SJCRH30 (cell line): ENCODE measurements at regions not wholly inside any gene's neighbourhood (a gene's known extent, or its start where the extent isn't known, plus 50 kb on each side); places are given as distances from the start of the nearest gene placed in this dataset.
"Not testable (repeated sequence)": the region's sequence is repeated elsewhere in the genome, so short reads cannot be mapped to it uniquely, and the experiment has no call there.

ENCODE experiments used
- DNase-seq, 2 experiments: peaks; one replicate each; pipeline ENCODE4 v3.0.0-alpha.2; 2015 to 2020
- H3K27ac ChIP-seq: fragments of 250-450 bp; sonication (Bioruptor Pico); 2 replicates; pipeline ENCODE4 v1.5.1; 2020; ENCODE audit warnings: mild to moderate bottlenecking, moderate library complexity
- H3K27me3 ChIP-seq: fragments of 250-450 bp; sonication (Bioruptor Pico); 2 replicates; pipeline ENCODE4 v1.5.1; 2020; ENCODE audit warnings: mild to moderate bottlenecking, moderate library complexity
- H3K36me3 ChIP-seq: fragments of 250-450 bp; sonication (Bioruptor Pico); 2 replicates; pipeline ENCODE4 v1.5.1; 2020; ENCODE audit warnings: mild to moderate bottlenecking, moderate library complexity
- H3K4me1 ChIP-seq: fragments of 250-450 bp; sonication (Bioruptor Pico); 2 replicates; pipeline ENCODE4 v1.5.1; 2020; ENCODE audit warnings: mild to moderate bottlenecking, moderate library complexity
- H3K4me3 ChIP-seq: fragments of 250-450 bp; sonication (Bioruptor Pico); 2 replicates; pipeline ENCODE4 v1.5.1; 2020; ENCODE audit warnings: mild to moderate bottlenecking, moderate library complexity
- H3K9me3 ChIP-seq: fragments of 250-450 bp; sonication (Bioruptor Pico); replicated peaks from 2 replicates; pipeline ENCODE4 v1.5.1; 2020; ENCODE audit warnings: mild to moderate bottlenecking, moderate library complexity

DNA sequence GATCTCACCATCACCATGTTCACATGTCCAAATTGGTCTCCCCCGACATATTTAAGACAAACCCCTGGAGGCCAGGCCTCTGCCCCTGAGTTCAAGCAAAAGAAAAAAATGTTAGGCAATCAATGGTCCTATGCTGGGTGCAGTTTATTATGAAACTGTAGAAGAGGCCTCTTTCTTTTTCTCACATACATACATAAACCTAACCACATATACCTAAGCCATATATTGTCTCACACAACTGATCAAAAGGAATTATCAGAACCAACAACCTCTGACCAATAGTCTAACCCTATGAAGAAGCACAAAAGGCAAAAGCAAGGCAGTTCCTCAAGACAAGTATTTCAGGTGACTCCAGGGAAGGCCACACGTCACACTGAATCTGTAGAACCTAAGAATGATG lies 49.9 kb downstream of the ILRUN start:
- DNase-seq: no peak
- H3K27ac ChIP-seq: 0 out of 2 replicates have a peak overlapping the region, but pooled peaks have one; percentile 79
- H3K9me3 ChIP-seq: no peaks in the 10 kb centered on the region

DNA sequence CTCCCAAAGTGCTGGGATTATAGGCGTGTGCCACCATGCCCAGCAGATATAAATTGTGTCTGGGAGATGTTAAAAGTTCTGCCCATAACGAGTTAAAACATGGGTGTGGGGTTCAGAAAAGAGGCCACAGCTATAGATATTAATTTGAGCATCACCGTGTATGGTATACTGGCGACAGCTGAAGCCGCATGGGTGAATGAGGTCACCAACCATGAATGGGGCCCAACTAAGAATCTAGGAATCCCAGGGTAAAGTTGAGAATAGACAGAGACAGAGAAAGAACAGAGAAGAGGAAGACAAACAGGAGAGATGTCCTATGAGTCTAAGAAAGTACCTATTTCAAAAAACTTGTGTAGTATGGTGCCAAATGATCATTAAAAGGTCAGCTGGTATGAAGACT lies 50.9 kb downstream of the ILRUN start:
- DNase-seq: peak; percentile 69 to 82
- Histone ChIP-seq H3K4me1 (peaks cover 25% of the 10 kb centered on the region), H3K4me3 (no peak overlapping the region), H3K9me3 (no peaks in the 10 kb centered on the region), H3K27ac (peak overlapping the region; percentile 79), H3K27me3 (no peaks in the 10 kb centered on the region), H3K36me3 (peaks cover 6% of the 10 kb centered on the region)

More for the DNA sequence above, 49.9 kb downstream of the ILRUN start:
- no peak overlapping the region for H3K4me3 ChIP-seq
- H3K36me3 ChIP-seq: peaks cover 6% of the 10 kb centered on the region
- H3K27me3 ChIP-seq: no peaks in the 10 kb centered on the region
- peaks cover 25% of the 10 kb centered on the region for H3K4me1 ChIP-seq

DNA sequence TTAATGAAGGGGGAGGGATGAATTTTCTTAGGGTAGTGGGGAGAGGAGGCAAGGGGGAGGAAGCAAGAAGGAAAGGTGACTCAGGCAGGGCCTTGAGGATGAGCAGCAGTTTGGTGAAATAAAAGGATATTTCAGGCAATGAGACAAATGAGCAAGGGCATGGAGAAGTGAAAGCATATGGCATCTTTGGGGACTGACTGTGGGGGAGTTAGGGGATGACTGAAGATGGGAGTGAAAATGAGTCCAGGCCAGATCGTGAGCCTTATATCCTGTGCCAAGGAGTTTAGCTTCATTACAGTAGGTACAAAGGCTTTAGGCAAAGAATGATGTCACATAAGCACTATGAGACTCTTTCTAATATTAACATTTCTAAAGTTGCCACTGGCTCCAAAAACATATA lies 51.9 kb downstream of the ILRUN start:
- H3K36me3 ChIP-seq: peaks cover 6% of the 10 kb centered on the region
- no peak overlapping the region for H3K4me3 ChIP-seq
- DNase-seq: no peak
- H3K27me3 ChIP-seq: no peaks in the 10 kb centered on the region
- peak overlapping the region; percentile 79 for H3K27ac ChIP-seq
- H3K4me1 ChIP-seq: peaks cover 25% of the 10 kb centered on the region
- no peaks in the 10 kb centered on the region for H3K9me3 ChIP-seq

DNA sequence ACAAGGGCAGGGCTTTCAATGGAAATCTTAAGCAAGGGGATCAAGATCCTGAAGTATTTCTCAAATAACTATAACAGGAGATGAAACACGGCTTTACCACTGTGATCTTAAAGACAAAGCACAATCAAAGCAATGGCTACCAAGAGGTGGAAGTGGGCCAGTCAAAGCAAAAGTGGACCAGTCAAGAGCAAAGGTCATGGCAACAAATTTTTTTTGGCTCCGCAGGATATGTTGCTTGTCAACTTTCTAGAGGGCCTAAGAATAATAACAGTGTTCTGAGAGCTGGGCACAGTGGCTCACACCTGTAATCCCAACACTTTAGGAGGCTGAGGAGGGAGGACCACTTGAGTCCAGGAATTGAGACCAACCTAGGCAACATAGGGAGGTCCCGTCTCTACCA lies 54.1 kb downstream of the ILRUN start:
- no peak overlapping the region for H3K27ac ChIP-seq
- peaks cover 6% of the 10 kb centered on the region for H3K36me3 ChIP-seq
- no peaks in the 10 kb centered on the region for H3K9me3 ChIP-seq
- no peaks in the 10 kb centered on the region for H3K27me3 ChIP-seq
- no peak overlapping the region for H3K4me3 ChIP-seq
- DNase-seq: no peak
- peaks cover 25% of the 10 kb centered on the region for H3K4me1 ChIP-seq

DNA sequence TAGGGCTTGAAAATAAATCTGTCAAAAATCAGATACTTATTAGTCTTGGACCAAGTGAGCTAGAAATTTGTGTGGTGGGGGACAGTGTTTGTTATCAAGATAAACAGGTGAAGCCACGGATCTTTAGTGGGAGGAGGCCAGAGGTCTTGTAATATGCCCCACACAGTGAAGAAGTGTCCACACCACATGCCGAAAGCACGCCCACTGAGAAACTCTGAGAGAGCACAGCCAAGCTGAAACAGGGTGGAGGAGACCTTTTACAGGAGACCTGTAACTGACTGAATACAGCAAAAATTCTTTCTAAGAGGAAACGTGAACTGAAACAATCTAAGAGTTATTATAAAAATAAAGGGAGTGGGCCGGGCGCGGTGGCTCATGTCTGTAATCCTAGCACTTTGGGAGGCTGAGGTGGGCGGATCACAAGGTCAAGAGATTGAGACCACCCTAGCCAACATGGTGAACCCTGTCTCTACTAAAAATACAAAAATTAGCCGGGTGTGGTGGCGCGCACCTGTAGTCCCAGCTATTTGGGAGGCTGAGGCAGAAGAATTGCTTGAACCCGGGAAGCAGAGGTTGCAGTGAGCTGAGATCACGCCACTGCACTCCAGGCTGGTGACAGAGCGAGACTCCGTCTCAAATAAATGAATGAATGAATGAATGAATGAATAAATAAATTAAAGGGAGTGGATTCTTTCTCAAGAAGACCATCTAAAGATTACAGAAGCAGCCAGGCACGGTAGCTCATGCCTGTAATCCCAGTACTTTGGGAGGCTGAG lies 56.3 kb downstream of the ILRUN start:
- not testable (repeated sequence) for H3K4me1 ChIP-seq, H3K27ac ChIP-seq

DNA sequence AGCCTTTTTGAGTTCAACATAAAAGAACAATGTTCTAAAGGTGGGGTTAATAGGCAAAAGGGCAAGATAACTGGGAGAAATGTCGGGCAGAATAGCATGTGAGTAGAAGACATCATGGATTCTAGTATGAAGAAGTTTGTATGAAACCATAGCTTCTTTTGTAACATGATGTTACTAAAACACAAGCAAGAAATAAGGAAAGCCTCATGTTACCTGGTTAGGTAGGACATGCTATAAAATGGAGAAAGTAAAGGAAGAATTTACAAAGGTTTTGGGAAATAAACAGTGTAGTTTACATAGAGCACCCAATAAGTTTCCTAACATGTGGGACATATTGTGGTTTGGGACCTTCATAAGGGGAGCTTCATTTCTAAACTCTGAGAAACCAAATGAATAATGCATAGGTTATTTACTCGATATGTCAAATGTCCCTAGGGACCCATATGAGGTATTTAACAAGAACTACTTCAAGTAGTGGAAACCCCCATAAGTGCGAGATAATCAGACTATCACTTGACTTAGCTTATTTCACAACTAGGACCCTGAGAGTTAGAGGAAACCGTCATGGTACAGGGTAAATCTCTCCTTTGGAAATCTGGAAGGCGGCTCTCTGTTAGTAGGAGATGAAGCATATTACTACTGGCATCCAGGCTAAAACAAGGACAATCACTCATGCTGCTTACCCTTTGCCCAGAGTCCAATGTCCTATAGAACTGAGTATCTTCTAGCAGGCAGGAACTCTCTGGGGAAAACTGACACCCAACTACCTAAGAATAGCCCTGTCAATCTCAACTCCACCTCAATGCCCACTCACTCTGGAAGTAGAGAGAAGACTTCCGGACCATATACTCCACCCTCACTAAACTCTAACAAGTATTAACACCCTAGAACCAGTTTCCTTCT lies 57.5 kb downstream of the ILRUN start:
- no peak overlapping the region for H3K4me3 ChIP-seq
- peaks cover under 1% of the 10 kb centered on the region; the same call in 1 of the 2 replicates for H3K36me3 ChIP-seq
- no peaks in the 10 kb centered on the region for H3K9me3 ChIP-seq
- no peaks in the 10 kb centered on the region for H3K4me1 ChIP-seq
- H3K27me3 ChIP-seq: no peaks in the 10 kb centered on the region
- H3K27ac ChIP-seq: no peak overlapping the region
- DNase-seq: no peak

More for the DNA sequence above, 56.3 kb downstream of the ILRUN start:
- not testable (repeated sequence) for H3K9me3 ChIP-seq, H3K4me3 ChIP-seq, H3K36me3 ChIP-seq, DNase-seq, H3K27me3 ChIP-seq

DNA sequence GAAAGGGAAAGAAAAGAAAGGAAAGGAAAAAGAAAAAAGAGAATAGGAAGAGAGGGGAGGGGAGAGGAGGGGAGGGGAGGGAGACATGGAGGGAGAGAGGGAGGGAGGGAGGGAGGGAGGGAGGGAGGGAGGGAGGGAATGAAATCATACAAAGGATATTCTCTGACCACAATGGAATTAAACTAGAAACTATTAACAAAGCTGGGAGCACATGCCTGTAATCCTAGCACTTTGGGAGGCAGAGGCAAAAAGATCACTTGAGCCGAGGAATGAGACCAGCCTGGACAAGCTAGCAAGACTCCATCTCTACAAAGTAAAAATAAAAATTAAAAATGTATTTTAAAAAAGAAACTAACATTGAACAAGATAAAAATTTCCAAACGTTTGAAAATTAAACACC lies 62.8 kb downstream of the ILRUN start:
- DNase-seq: no peak
- no peak overlapping the region for H3K4me3 ChIP-seq
- H3K27me3 ChIP-seq: no peaks in the 10 kb centered on the region
- no peak overlapping the region for H3K27ac ChIP-seq
- no peaks in the 10 kb centered on the region for H3K4me1 ChIP-seq
- H3K9me3 ChIP-seq: no peaks in the 10 kb centered on the region
- peaks cover 10% of the 10 kb centered on the region for H3K36me3 ChIP-seq

DNA sequence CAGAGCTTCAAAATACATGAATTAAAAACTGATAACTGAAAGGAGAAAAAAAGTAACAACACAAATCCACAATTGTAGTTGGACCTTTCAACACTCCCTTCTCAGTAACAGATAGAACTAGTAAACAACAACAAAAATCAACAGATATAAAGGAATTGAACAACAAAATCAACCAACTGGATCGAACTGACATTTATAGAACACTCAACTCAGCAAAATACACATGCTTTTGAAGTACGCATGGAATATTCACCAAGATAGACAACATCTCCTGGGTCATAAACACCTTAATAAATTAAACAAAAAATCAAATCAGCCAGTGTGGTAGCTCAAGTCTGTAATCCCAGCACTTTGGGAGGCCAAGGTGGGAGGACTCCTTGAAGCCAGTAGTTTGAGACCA lies 63.3 kb downstream of the ILRUN start:
- no peaks in the 10 kb centered on the region for H3K27me3 ChIP-seq
- peaks cover 12% of the 10 kb centered on the region for H3K36me3 ChIP-seq
- no peaks in the 10 kb centered on the region for H3K9me3 ChIP-seq
- no peak overlapping the region for H3K27ac ChIP-seq
- no peaks in the 10 kb centered on the region for H3K4me1 ChIP-seq
- no peak overlapping the region for H3K4me3 ChIP-seq
- no peak for DNase-seq

DNA sequence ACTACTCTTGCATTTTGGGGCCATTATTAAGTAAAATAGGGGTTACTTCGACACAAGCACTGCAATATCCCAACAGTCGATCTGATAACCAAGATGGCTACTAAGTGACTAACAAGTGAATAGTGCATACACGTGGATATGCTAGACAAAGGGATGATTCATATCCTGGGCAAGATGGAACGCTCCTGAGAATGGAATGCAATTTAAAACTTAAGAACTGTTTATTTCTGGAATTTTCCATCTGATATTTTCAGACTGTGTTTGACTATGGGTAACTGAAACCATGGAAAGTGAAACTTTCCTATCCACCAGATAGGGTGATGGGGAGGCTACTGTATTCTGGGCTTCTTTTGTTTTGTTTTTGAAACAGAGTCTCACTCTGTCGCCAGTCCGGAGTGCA lies 66.5 kb downstream of the ILRUN start:
- H3K9me3 ChIP-seq: no peaks in the 10 kb centered on the region
- DNase-seq: no peak
- no peaks in the 10 kb centered on the region for H3K4me1 ChIP-seq
- peaks cover 12% of the 10 kb centered on the region for H3K36me3 ChIP-seq
- H3K27ac ChIP-seq: no peak overlapping the region
- H3K4me3 ChIP-seq: no peak overlapping the region
- H3K27me3 ChIP-seq: no peaks in the 10 kb centered on the region

DNA sequence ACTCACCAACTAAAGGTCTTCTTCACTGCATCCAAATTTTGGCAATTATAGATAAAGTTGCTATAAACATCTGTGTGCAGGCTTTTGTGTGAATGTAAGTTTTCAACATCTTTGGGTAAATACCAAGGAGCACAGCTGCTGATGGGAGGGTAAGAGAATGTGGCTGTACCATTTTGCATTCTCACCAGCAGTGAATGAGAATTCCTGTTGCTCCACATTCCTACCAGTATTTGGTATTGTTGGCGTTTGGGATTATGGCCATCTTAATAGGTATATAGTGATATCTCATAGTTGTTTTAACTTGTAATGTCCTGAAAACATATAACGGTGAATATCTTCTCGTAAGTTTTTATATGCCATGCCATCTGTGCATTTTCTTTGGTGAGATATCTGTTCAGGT lies 69.3 kb downstream of the ILRUN start:
- Histone ChIP-seq H3K27ac (no peak overlapping the region), H3K4me1 (no peaks in the 10 kb centered on the region), H3K27me3 (no peaks in the 10 kb centered on the region), H3K9me3 (no peaks in the 10 kb centered on the region), H3K36me3 (peaks cover 12% of the 10 kb centered on the region), H3K4me3 (no peak overlapping the region)
- DNase-seq: no peak

DNA sequence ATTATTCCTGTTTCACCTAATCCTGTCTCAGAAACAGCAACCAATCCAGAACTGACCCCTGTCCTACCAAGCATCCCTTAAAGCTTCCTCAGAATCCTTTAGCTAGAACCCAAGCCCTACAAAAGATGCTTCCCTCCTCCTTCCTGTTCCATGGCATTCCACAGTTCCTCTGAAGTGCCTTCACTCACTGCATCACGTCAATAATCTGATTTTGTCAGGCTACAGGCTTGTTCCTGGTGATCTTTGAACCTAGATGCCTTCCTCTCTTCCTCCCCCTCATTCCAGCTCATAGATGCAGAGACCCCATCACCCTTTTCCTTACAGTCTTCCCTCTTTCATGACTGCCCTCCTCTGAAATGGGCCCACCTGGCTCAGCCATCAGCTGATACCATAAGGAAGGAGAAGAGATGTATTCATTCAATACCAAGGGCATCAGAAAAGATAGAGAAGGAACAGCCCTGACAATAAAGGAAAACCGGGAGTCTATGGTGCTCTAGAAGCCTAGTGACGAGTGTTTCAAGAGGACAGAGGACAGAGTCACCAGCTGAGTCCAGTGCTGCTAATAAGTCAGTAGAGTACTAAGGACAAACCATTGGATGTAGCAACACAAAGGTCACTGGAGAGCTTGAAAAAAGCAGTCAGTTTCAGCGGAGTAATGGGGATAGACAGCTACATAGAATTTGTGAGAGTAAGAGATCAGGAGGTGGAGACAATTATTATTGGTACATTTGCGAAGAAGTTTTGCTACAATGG lies 62.5 kb upstream of the SPDEF start:
- no peak for DNase-seq
- no peak overlapping the region for H3K27ac ChIP-seq
- H3K27me3 ChIP-seq: no peaks in the 10 kb centered on the region
- no peaks in the 10 kb centered on the region for H3K9me3 ChIP-seq
- 0 out of 2 replicates have a peak, but pooled peaks cover 3% of the 10 kb centered on the region for H3K36me3 ChIP-seq
- no peak overlapping the region for H3K4me3 ChIP-seq
- peaks cover 9% of the 10 kb centered on the region for H3K4me1 ChIP-seq

DNA sequence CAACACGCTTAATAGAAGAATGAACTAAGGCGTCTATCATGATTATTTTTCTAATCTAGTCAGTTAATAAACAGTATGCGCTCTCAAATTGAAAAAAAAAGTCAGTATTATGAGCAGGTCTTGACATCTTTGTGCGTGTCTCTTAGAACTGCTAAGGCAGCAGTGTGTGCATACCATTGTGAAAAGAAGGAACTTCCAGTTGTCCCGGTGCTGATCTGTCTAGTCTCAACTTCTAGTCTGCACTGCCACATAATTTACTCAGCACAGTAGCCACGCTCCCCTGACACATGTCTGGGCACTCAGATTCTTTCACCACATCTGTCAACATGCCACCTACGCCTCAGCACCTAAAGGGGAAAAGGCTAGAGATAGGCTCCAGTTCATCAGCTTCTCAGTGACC lies 61.1 kb upstream of the SPDEF start:
- H3K27ac ChIP-seq: no peak overlapping the region
- no peaks in the 10 kb centered on the region for H3K9me3 ChIP-seq
- no peak overlapping the region for H3K4me3 ChIP-seq
- no peak for DNase-seq
- H3K36me3 ChIP-seq: 0 out of 2 replicates have a peak, but pooled peaks cover 3% of the 10 kb centered on the region
- H3K27me3 ChIP-seq: no peaks in the 10 kb centered on the region
- peaks cover 9% of the 10 kb centered on the region for H3K4me1 ChIP-seq

DNA sequence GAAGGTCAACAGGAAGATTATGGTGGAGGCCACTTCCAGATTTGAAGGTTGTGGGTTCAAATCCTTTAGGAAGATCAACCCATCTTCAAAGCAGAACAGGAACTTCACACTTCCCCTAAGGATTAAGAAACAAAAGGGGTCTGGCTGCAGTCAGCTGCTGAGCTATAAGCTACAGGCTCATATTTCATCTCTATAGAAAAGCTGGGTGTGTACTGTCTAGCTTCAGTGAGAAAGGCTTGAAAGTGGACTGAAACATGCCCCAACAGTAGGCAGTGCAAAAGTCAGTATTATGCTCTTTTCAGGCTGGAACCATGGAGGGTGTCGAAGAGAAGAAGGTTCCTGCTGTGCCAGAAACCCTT lies 60.1 kb upstream of the SPDEF start:
- peaks cover 3% of the 10 kb centered on the region; the same call in 1 of the 2 replicates for H3K36me3 ChIP-seq

DNA sequence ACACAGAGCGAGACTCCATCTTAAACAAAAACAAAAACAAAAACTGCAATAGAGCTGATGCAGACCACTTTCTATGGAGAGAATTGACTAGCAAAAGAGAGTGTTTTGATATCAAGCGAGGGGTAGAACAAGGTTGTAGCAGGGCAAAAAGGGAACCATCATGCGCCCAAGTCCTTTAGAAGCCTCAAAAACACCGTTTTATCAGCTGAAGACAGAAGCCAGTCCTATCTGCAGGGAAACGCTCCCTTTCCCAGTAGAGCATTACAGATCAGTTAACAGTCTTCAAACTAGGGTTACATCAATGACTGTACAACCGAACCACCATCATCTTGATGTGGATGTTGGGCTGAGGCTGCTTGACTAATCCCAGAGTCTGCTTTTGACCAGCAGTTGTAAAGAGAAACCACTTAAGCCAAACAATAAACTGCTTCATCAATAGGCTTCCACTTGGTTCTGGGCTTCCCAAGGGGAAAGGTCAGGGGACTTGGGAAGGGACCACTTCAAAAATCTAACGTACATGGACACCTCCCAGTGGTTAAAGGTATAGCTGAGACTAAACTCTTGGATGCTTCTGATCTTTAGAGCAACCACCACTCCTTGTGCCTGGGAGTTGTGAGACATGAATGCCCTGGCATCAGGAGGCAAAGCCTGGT lies 59.6 kb upstream of the SPDEF start:
- Histone ChIP-seq H3K9me3 (no peaks in the 10 kb centered on the region), H3K27me3 (no peaks in the 10 kb centered on the region), H3K27ac (no peak overlapping the region), H3K4me3 (no peak overlapping the region), H3K4me1 (peaks cover 9% of the 10 kb centered on the region), H3K36me3 (peaks cover 3% of the 10 kb centered on the region; the same call in 1 of the 2 replicates)
- DNase-seq: no peak

More for the DNA sequence above, 60.1 kb upstream of the SPDEF start:
- peaks cover 9% of the 10 kb centered on the region for H3K4me1 ChIP-seq
- no peak overlapping the region for H3K27ac ChIP-seq
- no peaks in the 10 kb centered on the region for H3K27me3 ChIP-seq
- no peak overlapping the region for H3K4me3 ChIP-seq
- peak in 1 of 2 experiments; percentile 51 for DNase-seq
- H3K9me3 ChIP-seq: no peaks in the 10 kb centered on the region
